ENCODE measurements at regions not wholly inside any gene's neighbourhood (a gene's known extent, or its start where the extent isn't known, plus 50 kb on each side); places are given as distances from the start of the nearest gene placed in this dataset.

DNA sequence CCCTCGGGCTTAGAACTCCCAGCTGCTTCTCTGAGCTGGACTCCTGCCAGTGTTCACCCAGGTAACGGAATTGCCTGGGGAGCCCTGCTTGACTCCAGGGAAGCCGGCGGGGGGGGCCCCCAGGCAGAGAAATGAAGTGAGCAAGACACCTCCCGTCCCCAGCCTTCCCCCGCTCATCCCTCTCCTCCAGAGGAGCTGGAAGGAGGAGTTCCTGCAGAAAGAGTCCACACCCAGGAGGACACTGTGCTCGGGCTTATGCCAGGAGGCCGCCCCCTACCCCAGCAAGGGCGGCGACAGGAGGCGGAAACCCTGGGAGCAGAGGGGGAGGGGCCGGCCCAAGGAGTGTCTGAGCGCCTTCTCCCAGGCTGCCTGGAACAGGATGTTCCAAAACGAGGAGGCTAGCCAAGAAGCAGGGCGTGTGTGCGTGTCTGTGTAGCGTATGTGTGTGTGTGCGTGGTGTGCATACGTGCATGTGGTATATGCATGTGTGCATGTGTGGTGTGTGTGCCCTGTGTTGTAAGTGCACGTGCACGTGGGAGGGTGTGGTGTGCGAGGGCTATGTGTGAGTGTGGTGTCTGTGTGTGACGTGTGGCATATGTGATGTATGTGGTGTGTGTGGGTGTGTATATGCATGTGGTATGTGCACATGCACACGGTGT is 511.3 kb downstream of the SHQ1 start:
- no peak for DNase-seq

DNA sequence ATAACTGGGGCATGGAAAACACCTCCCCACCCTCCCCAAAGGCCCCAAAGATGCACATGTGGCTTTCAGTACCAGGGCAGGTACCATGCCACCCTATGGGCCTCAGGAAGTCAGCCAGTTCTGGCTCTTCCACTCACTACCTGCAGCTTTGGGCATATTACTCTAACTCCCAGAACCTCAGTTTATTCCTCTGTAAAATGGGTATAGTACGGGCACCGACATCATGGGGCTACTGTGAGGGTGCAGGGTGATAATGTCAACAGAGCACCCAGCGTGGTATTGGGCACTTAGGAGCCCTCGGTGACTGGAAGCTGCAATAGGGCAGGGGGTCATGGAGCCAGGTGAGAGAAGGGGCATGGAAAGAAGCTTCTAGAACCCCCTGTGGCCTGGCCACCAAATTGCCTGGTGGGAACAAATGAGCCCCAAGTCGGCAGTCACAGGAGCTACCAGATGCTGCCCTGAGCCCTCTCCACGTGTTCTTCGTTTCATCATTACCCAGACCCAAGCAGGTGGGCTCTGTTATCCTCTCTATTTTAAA is 512.1 kb downstream of the SHQ1 start:
- DNase-seq = no peak

DNA sequence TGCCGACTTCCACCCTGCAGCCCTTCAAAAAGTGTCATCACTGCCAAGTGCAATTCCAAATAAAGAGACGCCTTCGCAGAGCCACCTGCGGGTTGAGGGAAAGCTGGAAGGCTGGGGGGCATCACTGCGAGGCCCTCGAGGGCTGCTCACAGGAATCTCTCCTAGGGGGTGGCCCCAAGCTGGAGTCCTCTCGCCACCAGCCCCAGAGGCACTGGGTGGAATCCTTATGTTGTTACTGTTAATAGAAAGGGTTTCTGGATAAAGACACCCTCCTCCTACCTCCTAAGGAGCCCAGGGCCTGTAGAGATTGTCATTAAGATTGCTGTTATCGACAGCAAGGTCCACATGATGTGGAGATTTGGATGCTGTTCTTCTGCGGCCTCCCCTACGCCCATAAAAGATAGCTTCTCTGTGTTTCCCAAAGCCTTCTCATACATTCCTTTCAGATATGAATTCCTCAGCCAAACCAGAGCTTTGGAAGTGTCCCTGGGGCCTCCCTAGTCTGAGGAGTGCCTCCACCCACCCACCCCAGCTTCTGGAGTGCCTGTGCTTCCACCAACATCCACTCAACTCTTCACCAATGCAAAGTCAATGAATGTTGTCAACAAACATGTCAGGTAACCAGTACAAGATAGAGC is 512.7 kb downstream of the SHQ1 start:
- no peak for DNase-seq

DNA sequence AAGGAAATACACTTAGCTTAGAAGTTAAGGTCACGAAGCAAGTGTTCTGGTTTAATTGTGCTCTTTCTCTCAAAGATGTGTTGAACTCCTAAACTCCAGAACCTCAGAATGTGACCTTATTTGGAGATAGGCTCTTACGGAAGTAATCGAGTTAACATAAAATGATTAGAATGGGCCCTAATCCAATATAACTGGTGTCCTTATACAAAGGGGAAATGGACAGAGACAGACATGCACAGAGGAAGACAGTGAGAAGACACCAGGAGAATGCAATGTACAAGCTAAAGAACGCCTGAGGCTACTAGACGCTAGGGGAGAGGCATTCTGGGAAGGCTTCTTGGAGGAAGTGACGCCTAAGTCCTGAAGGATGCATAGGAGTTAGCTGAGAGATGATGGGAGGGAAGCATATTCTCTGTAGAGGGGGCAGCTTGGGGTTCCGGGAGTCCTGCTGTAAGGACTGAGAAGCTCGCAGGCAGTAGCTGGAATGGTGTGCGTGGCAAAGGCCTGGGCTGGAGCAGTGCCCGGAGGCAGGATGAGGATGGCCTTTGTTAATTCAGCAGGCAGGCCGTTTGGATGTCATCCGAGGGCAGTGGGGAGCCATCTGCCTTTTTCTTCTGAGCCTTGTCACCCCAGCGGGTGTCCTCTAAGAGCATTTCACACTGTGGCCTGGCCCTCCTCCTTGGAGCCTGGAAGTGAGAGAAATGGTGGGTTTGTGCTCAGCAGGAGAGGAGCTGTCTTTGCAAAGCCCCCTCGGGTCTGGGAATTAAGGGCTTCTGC is 513.4 kb downstream of the SHQ1 start:
- no peak for DNase-seq

DNA sequence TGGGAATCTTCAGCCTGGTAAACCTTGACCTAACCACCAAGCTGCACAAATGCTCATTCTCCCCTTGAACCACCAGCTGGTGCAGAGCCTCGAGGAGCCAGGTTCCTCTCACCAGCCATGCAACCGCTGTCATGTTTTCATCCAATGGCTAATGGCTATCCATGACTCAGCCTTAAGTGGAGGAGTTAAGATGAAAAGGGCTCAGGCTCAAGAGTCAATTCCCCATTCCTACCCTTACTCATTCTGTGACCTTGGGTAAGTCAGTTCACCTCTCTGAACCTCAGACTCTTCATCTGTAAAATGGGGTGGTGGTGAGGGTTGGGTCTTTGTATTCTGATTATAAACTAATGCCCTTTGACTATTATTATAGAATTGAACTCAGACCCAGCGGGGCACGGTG is 515.6 kb downstream of the SHQ1 start:
- DNase-seq = no peak

DNA sequence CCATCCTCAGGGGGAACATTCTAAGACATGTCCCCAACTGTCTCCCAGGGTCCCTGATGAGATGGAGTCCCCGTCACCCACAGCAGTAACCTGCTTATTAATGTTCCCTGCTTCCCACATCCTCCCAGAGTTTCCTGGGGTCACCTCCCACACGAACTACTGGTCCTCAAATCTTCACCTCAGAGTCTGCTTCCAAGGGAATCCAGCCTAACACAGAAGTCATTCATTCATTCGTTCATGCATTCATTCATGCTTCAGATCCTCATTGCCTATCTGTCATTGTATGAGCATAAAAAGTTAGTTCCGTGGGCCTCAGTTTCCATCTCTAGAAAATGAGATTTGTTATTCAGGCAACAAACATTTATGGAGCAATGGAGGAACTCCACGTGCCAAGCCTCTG is 516.2 kb downstream of the SHQ1 start:
- no peak for DNase-seq

DNA sequence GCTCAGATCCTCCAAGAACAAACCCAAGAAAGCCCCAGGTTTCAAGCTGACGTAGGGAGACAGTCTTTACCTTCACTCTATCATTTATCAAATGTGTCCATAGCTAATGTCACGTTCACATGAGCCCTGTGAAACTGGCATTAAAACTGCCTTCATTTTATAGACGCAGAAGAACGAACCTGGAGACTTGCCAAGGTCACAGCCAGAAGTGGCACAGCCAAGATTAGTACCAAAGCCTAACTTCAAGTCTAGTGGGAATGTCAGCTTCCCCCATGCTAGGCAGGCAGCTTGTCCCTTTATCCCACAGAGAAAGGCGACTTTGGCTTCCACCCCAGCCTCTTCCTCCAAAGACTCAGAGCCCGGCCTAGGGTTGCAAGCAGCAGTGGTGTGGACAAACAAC is 517.2 kb downstream of the SHQ1 start:
- DNase-seq = no peak

DNA sequence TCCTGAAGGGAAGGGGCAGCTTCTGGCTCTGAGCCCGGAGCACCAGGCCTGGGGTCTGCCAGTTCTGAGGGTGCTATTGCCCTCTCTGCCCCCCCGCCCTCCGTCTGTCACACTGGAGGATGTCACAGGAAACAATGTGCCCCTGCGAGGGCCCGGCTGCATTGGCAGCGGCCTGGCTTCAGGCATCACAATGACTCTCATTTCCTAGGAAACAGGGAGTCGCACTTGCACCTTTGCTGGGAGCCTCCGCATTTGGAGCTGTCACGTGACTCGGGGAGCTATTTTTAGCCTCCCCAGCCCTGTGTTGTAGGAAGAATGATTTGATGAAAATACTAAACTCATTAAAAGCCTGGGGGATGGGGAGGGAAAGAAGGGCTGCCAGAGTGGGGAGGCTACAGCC is 518.9 kb downstream of the SHQ1 start:
- DNase-seq = no peak

DNA sequence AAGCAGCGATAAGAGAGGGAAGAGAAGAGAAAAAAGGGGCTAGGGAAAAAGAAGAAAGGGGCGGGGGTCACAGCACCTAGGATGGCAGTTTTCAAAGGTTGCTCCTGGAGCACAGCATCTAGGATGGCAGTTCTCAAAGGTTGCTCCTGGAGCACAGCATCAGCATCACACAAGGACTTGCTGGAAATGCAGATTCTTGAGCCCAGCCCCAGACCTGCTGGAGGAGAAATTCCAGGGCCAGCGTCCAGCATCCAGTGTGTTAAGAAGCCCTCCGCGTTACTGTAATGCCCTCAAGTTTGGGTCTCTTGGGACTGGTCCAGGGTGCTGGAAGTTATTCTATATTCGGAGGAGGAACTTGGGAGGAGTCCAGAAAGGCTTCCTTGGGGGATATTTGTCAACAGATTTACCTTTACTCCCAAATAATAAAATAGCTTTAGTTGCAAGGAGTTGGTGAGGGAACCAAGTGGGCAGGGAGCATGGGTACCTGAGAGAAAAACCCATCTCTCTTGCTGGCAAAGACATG is 519.4 kb downstream of the SHQ1 start:
- DNase-seq = no peak

DNA sequence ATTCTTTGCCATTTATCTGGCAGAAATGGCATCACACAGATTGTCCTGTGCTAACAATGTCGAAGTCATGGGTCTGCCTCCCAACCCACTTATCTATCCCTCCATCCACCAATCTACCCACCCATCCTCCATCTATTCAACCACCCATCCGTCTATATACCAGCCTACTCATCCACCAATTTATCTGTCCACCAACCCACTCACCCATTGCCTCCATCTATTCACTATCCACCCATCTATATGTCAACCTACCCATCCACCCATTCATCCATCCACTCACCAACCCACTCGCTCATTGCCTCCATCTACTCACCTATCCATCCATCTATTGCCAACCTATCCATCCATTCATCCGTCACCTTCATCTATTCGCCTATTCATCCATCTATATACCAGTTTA is 521.2 kb downstream of the SHQ1 start:
- no peak for DNase-seq

DNA sequence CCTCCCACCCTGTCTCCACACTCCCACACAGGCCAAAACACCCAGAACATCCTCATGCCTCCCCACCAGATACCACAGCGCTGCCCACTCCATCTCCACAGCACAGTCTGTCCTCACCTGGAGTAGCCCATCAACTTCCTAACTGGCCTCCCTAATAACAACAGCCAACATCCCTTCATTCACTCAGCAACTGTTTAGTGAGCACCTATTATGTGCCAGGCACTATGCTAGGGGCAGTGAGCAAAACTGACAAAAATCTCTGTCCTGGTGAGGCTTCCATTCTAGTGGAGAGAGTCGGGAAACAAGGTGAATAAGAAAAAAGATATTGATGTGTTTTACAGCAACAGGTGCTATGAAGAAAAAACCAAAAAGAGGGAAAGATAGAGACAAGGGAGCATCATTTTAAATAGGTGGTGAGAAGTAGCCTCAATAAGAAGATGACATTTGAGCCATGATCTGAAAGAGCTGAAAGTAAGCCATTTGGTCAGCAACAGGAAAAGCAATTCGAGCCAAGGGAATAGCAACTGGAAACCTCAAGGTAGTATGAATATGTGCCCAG is 523.9 kb downstream of the SHQ1 start:
- DNase-seq = no peak

DNA sequence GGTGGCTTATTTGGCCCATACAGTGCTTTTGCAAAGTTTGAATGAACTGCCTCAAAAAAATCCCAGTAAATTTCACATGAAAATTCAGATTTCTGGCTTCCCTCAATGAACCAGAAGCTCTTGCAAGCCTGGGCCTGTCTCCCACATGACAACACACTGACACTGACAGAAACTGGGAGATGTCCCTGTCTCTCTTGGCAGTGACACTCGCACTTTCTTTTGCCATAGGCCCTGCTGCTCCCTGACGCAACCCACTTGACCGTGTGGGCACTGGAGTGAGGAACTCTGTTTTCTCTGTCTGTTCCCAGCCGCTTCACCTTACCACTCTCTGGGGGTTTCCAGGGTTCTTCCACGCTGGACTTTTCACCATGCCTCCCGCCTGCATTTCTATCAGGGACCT is 524.5 kb downstream of the SHQ1 start:
- DNase-seq = no peak

DNA sequence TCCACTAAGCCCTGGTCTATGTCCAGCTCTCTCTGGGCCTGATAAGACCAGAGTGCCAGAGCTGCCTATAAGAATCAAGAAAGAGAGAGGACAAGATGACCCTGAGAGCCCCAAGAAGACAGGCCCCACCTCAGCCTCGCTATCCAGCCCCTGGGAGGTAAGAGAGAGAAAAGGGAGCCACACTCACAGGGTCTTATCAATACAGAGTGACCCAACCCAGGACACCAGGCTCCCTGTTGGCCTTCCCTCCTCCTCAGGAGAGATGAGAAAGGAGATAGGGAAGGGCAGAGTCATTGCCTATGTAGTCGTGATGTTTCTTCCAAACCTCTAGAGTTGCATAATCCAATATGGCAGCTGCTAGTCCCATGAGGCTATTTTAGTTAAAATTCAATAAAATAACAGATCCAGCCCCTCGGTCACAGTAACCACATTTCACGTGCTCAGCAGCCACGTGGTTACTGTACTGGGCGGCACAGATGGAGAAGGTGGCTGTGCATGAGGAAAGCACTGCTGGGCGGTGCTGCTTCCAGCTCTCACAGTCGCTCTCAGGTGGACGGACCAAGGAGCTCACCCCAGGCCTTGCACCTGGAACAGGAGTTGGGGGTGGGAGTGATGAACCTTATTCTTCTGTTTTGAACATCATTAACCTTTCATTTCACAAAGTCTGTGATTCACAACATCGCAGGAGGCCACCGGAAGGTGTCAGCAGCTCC is 525.8 kb downstream of the SHQ1 start:
- DNase-seq = no peak

DNA sequence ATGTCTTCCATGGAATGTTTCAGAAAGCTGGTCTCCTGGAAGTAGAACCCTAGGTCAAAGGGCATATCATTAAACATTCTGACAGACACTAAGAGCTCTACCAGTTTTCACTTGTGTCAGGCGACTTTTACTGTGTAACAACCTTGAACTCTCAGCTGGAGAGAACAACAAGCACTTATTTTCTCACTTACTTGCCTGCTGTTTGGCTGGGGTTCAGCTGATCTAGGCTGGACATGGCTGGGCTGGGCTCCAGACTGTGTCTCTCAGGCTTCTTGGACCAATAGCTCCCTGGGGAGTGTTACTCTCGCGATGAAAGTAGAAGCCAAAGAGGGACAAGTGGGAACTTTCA is 527.3 kb downstream of the SHQ1 start:
- no peak for DNase-seq

DNA sequence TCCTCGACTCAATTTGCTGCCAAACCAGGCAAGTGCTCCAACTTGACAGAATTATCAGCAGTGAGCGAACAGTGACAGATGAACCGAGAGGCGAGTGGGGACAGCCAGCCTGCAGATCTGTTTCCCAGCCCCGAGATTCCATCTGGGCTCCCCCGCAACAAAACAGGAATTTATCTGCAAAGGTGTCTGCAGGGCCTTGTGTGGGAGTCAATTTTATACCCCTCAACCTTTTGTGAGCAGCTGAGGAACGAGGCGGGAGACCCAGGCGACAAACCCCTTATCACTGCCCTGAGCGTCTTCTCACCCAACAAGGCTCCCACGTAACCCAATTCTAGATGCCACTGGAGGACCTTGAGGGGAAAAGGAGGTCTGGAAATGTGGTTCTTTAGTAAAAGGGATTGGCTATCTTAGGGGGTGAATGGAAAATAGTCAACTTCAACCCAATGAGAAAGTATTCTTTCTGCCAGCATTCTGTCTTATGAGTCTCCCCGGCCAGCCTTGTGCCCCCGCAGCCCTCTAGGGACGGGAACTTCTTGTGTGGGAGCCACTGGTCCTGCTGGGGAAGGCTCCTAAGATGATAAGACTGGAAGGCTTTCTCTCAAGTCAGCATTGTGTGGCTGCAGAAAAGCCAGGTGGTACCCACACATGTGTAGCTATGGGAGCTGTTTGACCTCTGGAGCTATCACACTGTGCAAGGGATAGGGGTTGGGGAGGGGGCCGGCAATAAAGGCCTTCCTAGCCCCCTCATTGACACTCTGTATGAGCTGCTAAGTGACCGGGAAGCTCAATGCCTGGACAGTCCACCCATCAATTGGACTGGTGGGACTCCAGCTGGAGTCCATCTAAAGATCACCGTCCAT is 527.9 kb downstream of the SHQ1 start:
- DNase-seq = no peak

DNA sequence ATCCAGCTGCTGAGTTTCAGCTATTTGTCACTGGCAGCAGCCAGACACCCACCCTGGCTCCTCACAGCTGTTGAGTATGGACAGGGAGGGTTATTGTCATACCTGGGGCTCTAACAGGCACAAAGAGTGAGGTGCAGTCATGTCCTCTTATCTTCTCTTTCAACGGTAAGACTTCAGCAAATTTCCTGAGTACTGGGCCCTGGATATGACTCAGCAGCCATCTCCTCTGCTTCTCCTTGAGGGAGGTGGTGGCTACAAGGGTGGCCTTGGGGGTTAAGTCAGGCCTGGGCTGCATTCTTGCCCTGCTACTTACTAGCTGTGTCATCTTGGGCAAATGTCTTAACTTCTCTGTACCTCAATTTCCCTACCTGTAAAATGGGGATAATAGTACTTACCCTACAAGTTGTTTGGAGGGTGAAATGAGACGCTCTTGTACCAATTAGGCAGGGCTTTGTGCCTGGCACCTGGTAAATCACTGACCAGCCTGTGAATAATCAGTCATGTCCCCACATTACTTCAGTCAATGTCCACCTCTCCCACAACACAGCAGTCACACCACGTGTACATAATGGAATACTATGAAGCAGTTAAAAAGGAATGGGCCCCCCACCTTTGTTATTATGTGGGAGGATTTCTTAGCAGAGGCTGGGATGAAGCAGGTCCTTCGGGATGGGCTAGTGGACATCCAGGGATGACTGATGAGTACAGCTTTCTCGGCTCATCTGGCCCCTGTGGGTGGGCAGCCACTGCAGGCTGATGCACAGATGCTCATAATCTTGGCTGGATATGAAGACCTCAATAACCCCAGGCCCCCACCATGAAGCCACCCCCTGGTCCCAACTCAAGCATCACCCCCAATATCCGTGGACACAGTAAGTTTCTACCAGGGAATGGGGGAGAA is 528.8 kb downstream of the SHQ1 start:
- DNase-seq = no peak

DNA sequence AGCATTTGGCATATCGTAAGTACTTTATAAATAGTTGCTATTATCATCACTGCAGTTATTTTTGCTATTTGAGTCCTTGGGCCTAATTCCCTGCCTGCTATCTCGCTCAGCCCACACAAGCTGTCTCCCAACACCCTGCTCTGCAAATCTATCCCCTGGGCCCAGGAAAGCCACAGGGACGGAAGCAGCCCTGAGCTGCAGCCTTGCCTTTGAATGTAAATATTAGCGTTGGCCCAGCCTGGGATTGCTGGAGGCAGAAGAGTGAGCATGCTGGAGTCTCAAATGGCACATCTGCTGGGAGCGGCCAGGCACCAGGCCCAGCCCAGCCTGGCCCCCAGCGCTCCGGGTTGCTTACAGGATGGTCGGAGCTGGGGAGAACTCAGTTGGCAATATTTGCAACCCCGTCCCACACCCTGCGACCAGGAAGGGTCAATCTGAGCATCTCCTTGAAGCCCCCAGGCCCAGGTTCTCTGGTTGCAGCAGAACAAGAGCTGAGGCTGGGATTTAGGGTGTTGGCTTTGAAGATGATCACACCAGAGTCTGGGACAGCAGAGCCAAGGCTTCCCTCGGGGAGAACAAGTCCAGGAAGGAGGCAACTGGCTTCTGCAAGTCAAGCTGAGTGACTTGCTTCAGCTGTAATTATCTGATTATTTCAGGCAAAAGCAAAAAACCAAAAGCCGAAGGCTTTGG is 529.6 kb downstream of the SHQ1 start:
- DNase-seq = no peak

DNA sequence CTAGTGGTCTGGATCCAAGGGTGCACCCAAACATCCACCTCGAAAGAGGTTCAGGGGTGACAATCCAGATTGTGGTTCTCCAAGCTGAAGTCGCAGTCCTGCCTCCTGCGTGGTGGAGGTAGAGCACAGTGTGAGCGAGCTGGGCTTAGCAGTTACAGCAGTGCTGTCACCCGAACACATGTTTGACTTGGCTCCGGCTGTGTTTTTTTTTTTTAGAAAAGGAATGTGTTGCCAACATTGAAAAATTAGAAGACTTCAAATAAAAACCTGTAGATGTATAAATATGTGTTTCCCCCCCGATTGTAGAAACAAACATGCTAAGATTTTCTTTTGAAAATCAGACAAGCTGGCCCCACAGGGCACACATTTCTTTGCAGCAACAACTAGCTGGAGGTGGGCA is 530.8 kb downstream of the SHQ1 start:
- DNase-seq = no peak

DNA sequence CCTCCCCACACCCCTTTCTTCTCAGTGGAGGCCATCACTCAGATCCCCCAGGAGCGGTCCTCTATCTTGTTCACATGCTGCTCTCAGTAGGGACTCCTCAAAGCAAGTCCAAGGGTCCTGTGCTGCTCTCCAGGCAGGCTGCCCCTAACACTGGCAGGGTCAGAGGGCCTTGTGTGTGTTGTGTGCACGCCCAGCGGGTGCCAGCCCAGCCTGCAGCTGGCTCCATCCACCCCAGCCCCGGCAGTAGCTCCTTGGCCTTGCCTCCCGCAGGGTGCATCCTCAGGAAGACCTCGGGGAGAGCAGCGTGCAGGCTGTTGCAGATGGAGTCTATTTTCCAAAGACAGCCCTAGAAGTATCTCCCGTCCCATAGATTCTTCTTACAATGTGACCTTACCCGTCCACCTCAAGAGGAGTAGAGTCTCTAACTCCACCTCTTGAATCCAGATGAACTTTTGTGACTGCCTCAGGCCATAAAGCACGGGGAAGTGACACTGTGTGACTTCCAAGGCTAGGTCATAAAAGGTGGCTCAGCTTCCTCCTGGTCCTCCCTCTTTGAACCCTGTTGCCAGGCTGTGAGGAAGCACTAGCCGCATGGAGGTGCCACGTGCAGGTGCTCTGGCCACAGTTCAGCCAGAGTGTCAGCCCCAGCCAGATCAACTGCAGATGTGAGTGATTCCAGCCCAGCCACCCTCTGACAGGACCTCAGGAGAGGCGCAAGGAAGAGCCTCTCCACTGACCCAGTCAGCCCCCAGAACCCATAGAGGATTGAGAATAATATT is 531.6 kb downstream of the SHQ1 start:
- no peak for DNase-seq

Measured in 8988T (cell line).